ENCODE measurements at regions not wholly inside any gene's neighbourhood (a gene's known extent, or its start where the extent isn't known, plus 50 kb on each side); places are given as distances from the start of the nearest gene placed in this dataset.
"Not testable (repeated sequence)": the region's sequence is repeated elsewhere in the genome, so short reads cannot be mapped to it uniquely, and the experiment has no call there.

DNA sequence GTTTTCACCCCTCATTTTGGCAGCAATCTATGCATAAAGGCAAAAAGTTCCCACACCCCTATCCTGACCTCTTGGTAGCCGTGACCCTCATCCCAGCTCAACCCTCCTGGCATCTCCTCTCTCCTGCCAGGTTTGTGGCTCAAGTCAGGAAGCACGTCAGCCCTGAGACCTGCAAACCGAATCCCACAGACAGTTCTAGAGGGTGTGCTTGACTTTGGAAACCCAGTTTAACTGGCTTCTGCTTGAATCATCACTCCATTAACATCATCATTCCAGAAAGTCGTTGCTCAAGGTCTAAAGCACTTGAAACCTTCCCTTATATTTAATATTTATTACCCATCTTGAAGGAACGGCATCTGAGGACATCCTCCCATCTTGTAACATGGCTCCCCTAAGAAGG is 133.4 kb upstream of the ERG start:
- intact Hi-C loops (cut with micrococcal nuclease), result no loop called here
- no peaks in the 10 kb centered on the region for H3K36me3 ChIP-seq (ENCODE audit: low read depth, low read length)
- POLR2A ChIA-PET (ENCODE audit: unreplicated experiment), result no interaction called here
- no peak overlapping the region for H2AFZ ChIP-seq (ENCODE audit: low read length)
- no peaks in the 10 kb centered on the region for H4K20me1 ChIP-seq (ENCODE audit: low read length)
- H3K9me3 ChIP-seq (ENCODE audit: low read length), result no peaks in the 10 kb centered on the region
- no peaks in the 10 kb centered on the region for H3F3A ChIP-seq (ENCODE audit: low read length, unreplicated experiment)
- H3K9me2 ChIP-seq (replicated peaks; ENCODE audit: low read length), result no peaks in the 10 kb centered on the region
- DNase-seq (no peak), ATAC-seq (no peak)
- no peak overlapping the region for H3K9ac ChIP-seq (ENCODE audit: low read length)
- no peak overlapping the region for H3K4me2 ChIP-seq (ENCODE audit: low read length)
- H3K4me1 ChIP-seq (ENCODE audit: insufficient read depth, low read length), result no peaks in the 10 kb centered on the region
- TF ChIP-seq, protein P1, sequence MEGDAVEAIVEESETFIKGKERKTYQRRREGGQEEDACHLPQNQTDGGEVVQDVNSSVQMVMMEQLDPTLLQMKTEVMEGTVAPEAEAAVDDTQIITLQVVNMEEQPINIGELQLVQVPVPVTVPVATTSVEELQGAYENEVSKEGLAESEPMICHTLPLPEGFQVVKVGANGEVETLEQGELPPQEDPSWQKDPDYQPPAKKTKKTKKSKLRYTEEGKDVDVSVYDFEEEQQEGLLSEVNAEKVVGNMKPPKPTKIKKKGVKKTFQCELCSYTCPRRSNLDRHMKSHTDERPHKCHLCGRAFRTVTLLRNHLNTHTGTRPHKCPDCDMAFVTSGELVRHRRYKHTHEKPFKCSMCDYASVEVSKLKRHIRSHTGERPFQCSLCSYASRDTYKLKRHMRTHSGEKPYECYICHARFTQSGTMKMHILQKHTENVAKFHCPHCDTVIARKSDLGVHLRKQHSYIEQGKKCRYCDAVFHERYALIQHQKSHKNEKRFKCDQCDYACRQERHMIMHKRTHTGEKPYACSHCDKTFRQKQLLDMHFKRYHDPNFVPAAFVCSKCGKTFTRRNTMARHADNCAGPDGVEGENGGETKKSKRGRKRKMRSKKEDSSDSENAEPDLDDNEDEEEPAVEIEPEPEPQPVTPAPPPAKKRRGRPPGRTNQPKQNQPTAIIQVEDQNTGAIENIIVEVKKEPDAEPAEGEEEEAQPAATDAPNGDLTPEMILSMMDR (conservative IDR thresholded peaks at IDR 0.05; ENCODE audit: low read depth, low read length), result no peak
- no peak for TF ChIP-seq EZH2phosphoT487 (IDR thresholded peaks at IDR 0.05; ENCODE audit: borderline replicate concordance, low read length)
- TF ChIP-seq EZH2 (IDR thresholded peaks at IDR 0.05; ENCODE audit: low read length, unreplicated experiment), result no peak
- CTCF ChIA-PET, result no interaction called here
- H3K4me3 ChIP-seq (ENCODE audit: low read length), result no peak overlapping the region
- no peak overlapping the region for H3K27ac ChIP-seq (ENCODE audit: low read length)
- no peaks in the 10 kb centered on the region for H3K79me2 ChIP-seq (ENCODE audit: low read length)
- peaks cover 41% of the 10 kb centered on the region for H3K27me3 ChIP-seq (ENCODE audit: low read length)
- no TSS peak for BruUV-seq (replicated peaks)

DNA sequence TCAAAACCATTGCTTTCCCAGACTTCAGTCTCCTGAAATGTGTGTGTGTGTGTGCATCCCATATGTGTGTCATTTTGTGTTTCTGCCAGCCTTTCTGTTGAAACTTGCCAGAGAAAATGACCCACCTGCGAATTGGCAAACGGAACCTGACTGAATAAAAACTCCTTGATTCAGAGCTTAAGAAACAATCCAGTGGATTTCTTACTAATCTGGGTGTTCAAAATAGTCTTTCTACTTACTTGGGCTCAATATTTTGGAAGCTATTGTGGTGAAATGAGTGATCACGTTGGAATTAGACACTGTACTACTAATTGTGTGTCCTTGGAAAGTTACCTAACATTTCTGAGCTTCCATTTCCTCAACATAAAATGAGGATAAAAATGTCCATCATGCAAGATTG is 138.9 kb upstream of the ERG start:
- Histone ChIP-seq H3K9me3 (ENCODE audit: low read length) (no peaks in the 10 kb centered on the region), H3K36me3 (ENCODE audit: low read depth, low read length) (no peaks in the 10 kb centered on the region), H3K9me2 (replicated peaks; ENCODE audit: low read length) (no peaks in the 10 kb centered on the region), H3K27me3 (ENCODE audit: low read length) (peaks cover 31% of the 10 kb centered on the region), H3K79me2 (ENCODE audit: low read length) (no peaks in the 10 kb centered on the region), H3K9ac (ENCODE audit: low read length) (no peak overlapping the region), H3K4me2 (ENCODE audit: low read length) (no peak overlapping the region), H4K20me1 (ENCODE audit: low read length) (no peaks in the 10 kb centered on the region), H3K4me1 (ENCODE audit: insufficient read depth, low read length) (no peaks in the 10 kb centered on the region), H3K27ac (ENCODE audit: low read length) (no peak overlapping the region), H2AFZ (ENCODE audit: low read length) (no peak overlapping the region), H3K4me3 (ENCODE audit: low read length) (no peak overlapping the region), H3F3A (ENCODE audit: low read length, unreplicated experiment) (no peaks in the 10 kb centered on the region)
- BruUV-seq (replicated peaks), result no TSS peak
- POLR2A ChIA-PET (ENCODE audit: unreplicated experiment), result no interaction called here
- no peak for ATAC-seq
- CTCF ChIA-PET, result no interaction called here
- no peak for TF ChIP-seq EZH2phosphoT487 (IDR thresholded peaks at IDR 0.05; ENCODE audit: borderline replicate concordance, low read length)
- TF ChIP-seq EZH2 (IDR thresholded peaks at IDR 0.05; ENCODE audit: low read length, unreplicated experiment), result no peak
- TF ChIP-seq, protein P1 (conservative IDR thresholded peaks at IDR 0.05; ENCODE audit: low read depth, low read length), result no peak
- DNase-seq, result no peak
- intact Hi-C loops (cut with micrococcal nuclease), result no loop called here

DNA sequence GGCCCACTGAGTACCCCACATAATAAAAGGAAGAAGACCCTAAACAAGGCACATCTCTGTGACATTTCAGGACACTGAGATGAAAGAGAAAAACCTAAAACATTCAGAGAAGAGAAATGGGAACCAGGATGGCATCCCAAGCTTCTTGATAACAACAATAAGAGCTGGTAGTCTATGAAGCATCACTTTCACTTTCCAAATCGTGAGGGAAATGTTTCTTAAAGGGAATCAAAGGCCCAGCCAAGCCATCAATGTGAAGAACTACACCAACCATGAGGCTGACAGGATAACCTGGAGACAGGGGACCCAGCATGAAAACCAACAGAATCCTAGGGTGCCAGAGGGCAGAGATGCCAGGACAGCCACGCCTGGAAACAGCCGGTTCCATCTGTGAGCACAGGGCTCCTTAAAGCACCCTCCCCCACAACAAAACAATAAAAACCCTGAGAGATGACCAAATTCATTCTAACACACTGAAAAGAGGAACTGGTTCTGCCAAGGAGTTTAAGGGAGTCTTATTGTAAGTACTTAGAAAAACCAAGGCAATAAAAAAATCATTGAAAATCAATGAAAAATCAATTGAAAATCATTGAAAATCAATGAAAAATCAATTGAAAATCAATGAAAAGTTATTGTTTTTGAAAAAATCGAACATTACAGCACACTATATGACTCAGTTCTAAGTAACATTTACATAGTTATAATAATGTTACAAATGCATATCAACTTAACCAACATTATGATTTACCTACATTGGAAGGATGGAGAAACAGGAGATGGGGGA is 141.5 kb upstream of the ERG start:
- BruUV-seq (replicated peaks), result no TSS peak
- TF ChIP-seq EZH2phosphoT487 (IDR thresholded peaks at IDR 0.05; ENCODE audit: borderline replicate concordance, low read length) (no peak), EZH2 (IDR thresholded peaks at IDR 0.05; ENCODE audit: low read length, unreplicated experiment) (no peak)
- TF ChIP-seq, protein P1 (conservative IDR thresholded peaks at IDR 0.05; ENCODE audit: low read depth, low read length), result no peak
- H3K4me2 ChIP-seq (ENCODE audit: low read length), result peak overlapping the region; percentile 27; the same call in 1 of the 2 replicates
- no peaks in the 10 kb centered on the region for H3K4me1 ChIP-seq (ENCODE audit: insufficient read depth, low read length)
- DNase-seq (no peak), ATAC-seq (no peak)
- no peaks in the 10 kb centered on the region for H3K9me3 ChIP-seq (ENCODE audit: low read length)
- no peak overlapping the region for H3K27ac ChIP-seq (ENCODE audit: low read length)
- no peaks in the 10 kb centered on the region for H3K9me2 ChIP-seq (replicated peaks; ENCODE audit: low read length)
- H4K20me1 ChIP-seq (ENCODE audit: low read length), result no peaks in the 10 kb centered on the region
- intact Hi-C loops (cut with micrococcal nuclease), result no loop called here
- peaks cover 26% of the 10 kb centered on the region for H3K27me3 ChIP-seq (ENCODE audit: low read length)
- no peak overlapping the region for H3K4me3 ChIP-seq (ENCODE audit: low read length)
- no peaks in the 10 kb centered on the region for H3K79me2 ChIP-seq (ENCODE audit: low read length)
- POLR2A ChIA-PET (ENCODE audit: unreplicated experiment), result no interaction called here
- H3K36me3 ChIP-seq (ENCODE audit: low read depth, low read length), result no peaks in the 10 kb centered on the region
- CTCF ChIA-PET, result no interaction called here
- H3F3A ChIP-seq (ENCODE audit: low read length, unreplicated experiment), result no peaks in the 10 kb centered on the region
- H2AFZ ChIP-seq (ENCODE audit: low read length), result no peak overlapping the region
- no peak overlapping the region for H3K9ac ChIP-seq (ENCODE audit: low read length)

DNA sequence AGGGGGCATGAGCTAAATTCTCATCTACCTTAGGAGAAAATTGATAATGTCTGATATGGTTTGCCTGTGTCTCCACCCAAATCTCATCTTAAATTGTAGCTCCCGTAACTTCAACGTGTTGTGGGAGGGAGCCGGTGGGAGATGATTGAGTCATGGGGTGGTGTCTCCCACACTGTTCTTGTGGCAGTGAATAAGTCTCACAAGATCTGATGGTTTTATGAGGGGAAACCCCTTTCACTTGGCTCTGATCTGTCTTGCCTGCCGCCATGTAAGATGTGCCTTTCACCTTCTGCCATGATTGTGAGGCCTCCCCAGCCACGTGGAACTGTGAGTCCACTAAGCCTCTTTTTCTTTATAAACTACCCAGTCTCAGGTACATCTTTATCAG is 142.1 kb upstream of the ERG start:
- H2AFZ ChIP-seq (ENCODE audit: low read length); DNase-seq; H3K9me3 ChIP-seq (ENCODE audit: low read length); H3K79me2 ChIP-seq (ENCODE audit: low read length); H3K36me3 ChIP-seq (ENCODE audit: low read depth, low read length); POLR2A ChIA-PET (ENCODE audit: unreplicated experiment); BruUV-seq (replicated peaks); H4K20me1 ChIP-seq (ENCODE audit: low read length); intact Hi-C loops (cut with micrococcal nuclease); H3K27ac ChIP-seq (ENCODE audit: low read length); ATAC-seq; CTCF ChIA-PET; H3K4me1 ChIP-seq (ENCODE audit: insufficient read depth, low read length); H3K9ac ChIP-seq (ENCODE audit: low read length); H3K4me3 ChIP-seq (ENCODE audit: low read length); H3K4me2 ChIP-seq (ENCODE audit: low read length); H3F3A ChIP-seq (ENCODE audit: low read length, unreplicated experiment); H3K9me2 ChIP-seq (replicated peaks; ENCODE audit: low read length): not testable (repeated sequence)
- H3K27me3 ChIP-seq (ENCODE audit: low read length), result peaks cover 24% of the 10 kb centered on the region
